HG03342 (cell line): ENCODE measurements at regions not wholly inside any gene's neighbourhood (a gene's known extent, or its start where the extent isn't known, plus 50 kb on each side); places are given as distances from the start of the nearest gene placed in this dataset.
"Not testable (repeated sequence)": the region's sequence is repeated elsewhere in the genome, so short reads cannot be mapped to it uniquely, and the experiment has no call there.

Experiments used
- ATAC-seq: cut with Tn5 transposase; IDR thresholded peaks from one replicate; pipeline ENCODE4 v1.9.1; 2021; ENCODE audit warnings: mild to moderate bottlenecking, moderate library complexity; ENCODE audit not compliant: unreplicated experiment

- ATAC-seq = no peak
Observed at GRCh38 chr6:56807326-56807988, 147.4 kb upstream of the BEND6 start.

GRCh38 chr6:56806368-56806767, 148.5 kb upstream of the BEND6 start:
- no peak for ATAC-seq

- ATAC-seq = no peak
Observed at GRCh38 chr6:56804996-56805395, 149.9 kb upstream of the BEND6 start.

- no peak for ATAC-seq
Observed at GRCh38 chr6:56803594-56803993, 151.3 kb upstream of the BEND6 start.

- no peak for ATAC-seq
Observed at GRCh38 chr6:56802584-56802983, 152.3 kb upstream of the BEND6 start.

GRCh38 chr6:56799989-56800388, 154.9 kb upstream of the BEND6 start:
- ATAC-seq = no peak

- ATAC-seq = no peak
Observed at GRCh38 chr6:56798163-56798562, 155.5 kb upstream of the DST start.

GRCh38 chr6:56796196-56796532, 153.5 kb upstream of the DST start:
- ATAC-seq = no peak

GRCh38 chr6:56795466-56796195, 152.9 kb upstream of the DST start:
- no peak for ATAC-seq

GRCh38 chr6:56794421-56794820, 151.7 kb upstream of the DST start:
- ATAC-seq = no peak

- no peak for ATAC-seq
Observed at GRCh38 chr6:56793938-56794337, 151.2 kb upstream of the DST start.

- no peak for ATAC-seq
Observed at GRCh38 chr6:56790414-56790813, 147.7 kb upstream of the DST start.

- ATAC-seq = no peak
Observed at GRCh38 chr6:56789879-56790278, 147.2 kb upstream of the DST start.

- ATAC-seq = no peak
Observed at GRCh38 chr6:56789342-56789741, 146.7 kb upstream of the DST start.

- ATAC-seq = no peak
Observed at GRCh38 chr6:56787209-56787608, 144.5 kb upstream of the DST start.

GRCh38 chr6:56786256-56786655, 143.6 kb upstream of the DST start:
- ATAC-seq = no peak

- not testable (repeated sequence) for ATAC-seq
Observed at GRCh38 chr6:56785536-56785935, 142.8 kb upstream of the DST start.

GRCh38 chr6:56780109-56780508, 137.4 kb upstream of the DST start:
- ATAC-seq = not testable (repeated sequence)

GRCh38 chr6:56778503-56778902, 135.8 kb upstream of the DST start:
- not testable (repeated sequence) for ATAC-seq

GRCh38 chr6:56775498-56776166, 132.9 kb upstream of the DST start:
- ATAC-seq = no peak

GRCh38 chr6:56772737-56773184, 130.1 kb upstream of the DST start:
- peak; percentile 62 for ATAC-seq
